ENCODE measurements at regions not wholly inside any gene's neighbourhood (a gene's known extent, or its start where the extent isn't known, plus 50 kb on each side); places are given as distances from the start of the nearest gene placed in this dataset.

GRCh38 chr4:122555216-122555615 lies 65.7 kb downstream of the IL21 start:
- no peak overlapping the region for H3K4me3 ChIP-seq
- no peak for DNase-seq (ENCODE audit: low read depth in 1 of 2, low spot score in 1 of 2)
- no peaks in the 10 kb centered on the region for H3K4me1 ChIP-seq (ENCODE audit: low read depth)
- TF ChIP-seq CTCF (IDR thresholded peaks at IDR 0.05; ENCODE audit: low read depth, low read length) = no peak
- H3K9me3 ChIP-seq (ENCODE audit: low read depth) = no peaks in the 10 kb centered on the region
- no peak overlapping the region for H3K27ac ChIP-seq
- no peaks in the 10 kb centered on the region for H3K27me3 ChIP-seq
- H3K36me3 ChIP-seq = no peaks in the 10 kb centered on the region

GRCh38 chr4:122553432-122553831 lies 67.4 kb downstream of the IL21 start:
- TF ChIP-seq CTCF (IDR thresholded peaks at IDR 0.05; ENCODE audit: low read depth, low read length) = no peak
- no peaks in the 10 kb centered on the region for H3K9me3 ChIP-seq (ENCODE audit: low read depth)
- no peaks in the 10 kb centered on the region for H3K36me3 ChIP-seq
- H3K4me1 ChIP-seq (ENCODE audit: low read depth) = peaks cover 14% of the 10 kb centered on the region
- H3K27ac ChIP-seq = no peak overlapping the region
- H3K4me3 ChIP-seq = no peak overlapping the region
- H3K27me3 ChIP-seq = no peaks in the 10 kb centered on the region
- no peak for DNase-seq (ENCODE audit: low read depth in 1 of 2, low spot score in 1 of 2)

- no peak overlapping the region for H3K27ac ChIP-seq
- H3K4me1 ChIP-seq (ENCODE audit: low read depth) = peaks cover 18% of the 10 kb centered on the region
- no peak overlapping the region for H3K4me3 ChIP-seq
- no peak for TF ChIP-seq CTCF (IDR thresholded peaks at IDR 0.05; ENCODE audit: low read depth, low read length)
- no peak for DNase-seq (ENCODE audit: low read depth in 1 of 2, low spot score in 1 of 2)
- H3K36me3 ChIP-seq = no peaks in the 10 kb centered on the region
- H3K9me3 ChIP-seq (ENCODE audit: low read depth) = no peaks in the 10 kb centered on the region
- no peaks in the 10 kb centered on the region for H3K27me3 ChIP-seq
Observed at GRCh38 chr4:122552898-122553297, 68.0 kb downstream of the IL21 start.

GRCh38 chr4:122548886-122549630 lies 71.8 kb downstream of the IL21 start:
- Histone ChIP-seq H3K27me3 (no peaks in the 10 kb centered on the region), H3K27ac (peak overlapping the region; percentile 90), H3K4me1 (ENCODE audit: low read depth) (peaks cover 22% of the 10 kb centered on the region), H3K36me3 (no peaks in the 10 kb centered on the region), H3K4me3 (no peak overlapping the region), H3K9me3 (ENCODE audit: low read depth) (no peaks in the 10 kb centered on the region)
- no peak for DNase-seq (ENCODE audit: low read depth in 1 of 2, low spot score in 1 of 2)
- TF ChIP-seq CTCF (IDR thresholded peaks at IDR 0.05; ENCODE audit: low read depth, low read length) = no peak

GRCh38 chr4:122548452-122548851 lies 72.4 kb downstream of the IL21 start:
- Histone ChIP-seq H3K9me3 (ENCODE audit: low read depth) (no peaks in the 10 kb centered on the region), H3K4me3 (no peak overlapping the region), H3K27me3 (no peaks in the 10 kb centered on the region), H3K36me3 (no peaks in the 10 kb centered on the region), H3K4me1 (ENCODE audit: low read depth) (peaks cover 22% of the 10 kb centered on the region), H3K27ac (peak overlapping the region; percentile 90)
- peak; percentile 44 to 85 for DNase-seq (ENCODE audit: low read depth in 1 of 2, low spot score in 1 of 2)
- no peak for TF ChIP-seq CTCF (IDR thresholded peaks at IDR 0.05; ENCODE audit: low read depth, low read length)
